K562 (cell line): ENCODE measurements at regions not wholly inside any gene's neighbourhood (a gene's known extent, or its start where the extent isn't known, plus 50 kb on each side); places are given as distances from the start of the nearest gene placed in this dataset.

Experiments used
- ATAC-seq: fragments of 200-7000 bp; cut with Tn5 transposase; 3 replicates; pipeline ENCODE4 v1.9.1; 2020; ENCODE audit warnings: moderate library complexity
- BruUV-seq: library from RNA; stranded (reverse); fragments of 400-500 nt; replicated peaks from 2 replicates; lab custom pipeline; 2021; lab: Mats Ljungman, UMichigan
- CTCF ChIA-PET: fragments of 300-600 bp; formaldehyde crosslinking; extraction: SDS; loops from one replicate; lab custom pipeline; 2021; ENCODE audit warnings: low intra/inter-chr PET ratio; lab: Yijun Ruan, JAX
- POLR2A ChIA-PET: fragments of 300-600, 350-650 bp; sonication (Branson Sonifier 250); formaldehyde crosslinking; extraction: SDS; loops from one replicate; lab custom pipeline; 2021; ENCODE audit warnings: antibody characterized with exemption, inconsistent platforms; lab: Yijun Ruan, JAX
- DNase-seq, 4 experiments: peaks; one replicate each; pipeline versions ENCODE4 v3.0.0 to v3.0.0-alpha.2; 2011 to 2018; ENCODE audit warnings: low spot score in 3 of 4, mixed read lengths in 3 of 4; ENCODE audit errors: extremely low read depth in 1 of 4
- FAIRE-seq: peaks from 2 replicates; lab custom pipeline; 2011; peaks lifted over from hg19 to GRCh38; lab: Jason Lieb, UNC
- H2AFZ ChIP-seq: 2 replicates; pipeline ENCODE4 v1.6.0; 2011; ENCODE audit warnings: low read depth, low read length, control low read depth, inconsistent platforms
- H3K27ac ChIP-seq: fragments of 200-600 bp; 3 replicates; pipeline ENCODE4 v1.8.0; 2011; ENCODE audit warnings: low read depth, mild to moderate bottlenecking, control low read depth, inconsistent platforms, low read length, moderate library complexity, mixed read lengths; ENCODE audit errors: extremely low read depth
- H3K27me3 ChIP-seq, 2 experiments: fragments of 300-600 bp in 1 of 2; 2 replicates in 1 of 2; 3 replicates in 1 of 2; pipeline versions ENCODE4 v1.6.0 to v1.8.0; 2011; ENCODE audit warnings: inconsistent platforms in 2 of 2, low read length in 2 of 2, mild to moderate bottlenecking in 1 of 2, mixed read lengths in 1 of 2, moderate library complexity in 1 of 2; ENCODE audit not compliant: control insufficient read depth in 2 of 2, insufficient read depth in 2 of 2
- H3K36me3 ChIP-seq: fragments of 300-600 bp; 3 replicates; pipeline ENCODE4 v1.8.0; 2011; ENCODE audit warnings: mild to moderate bottlenecking, low read length, inconsistent platforms; ENCODE audit not compliant: control insufficient read depth, insufficient read depth
- H3K4me1 ChIP-seq, 2 experiments: fragments of 200-600 bp in 1 of 2; replicated peaks in 1 of 2; 2 replicates in 1 of 2; 3 replicates in 1 of 2; pipeline versions ENCODE4 v1.5.1 to v1.8.0; 2011; ENCODE audit warnings: inconsistent platforms in 2 of 2, low read length in 2 of 2, mild to moderate bottlenecking in 1 of 2, mixed read lengths in 1 of 2, moderate library complexity in 1 of 2; ENCODE audit not compliant: control insufficient read depth in 2 of 2, insufficient read depth in 2 of 2
- H3K4me2 ChIP-seq: 2 replicates; pipeline ENCODE4 v1.6.1; 2011; ENCODE audit warnings: low read length, control low read depth, inconsistent platforms, mixed read lengths; ENCODE audit not compliant: insufficient read depth
- H3K4me3 ChIP-seq: fragments of 200-600 bp; sonication (generic), shearing (Covaris generic); 2 replicates; pipeline ENCODE4 v1.5.1; 2016; ENCODE audit warnings: control low read depth, inconsistent platforms
- H3K79me2 ChIP-seq: fragments of 200-600 bp; 3 replicates; pipeline ENCODE4 v1.8.0; 2011; ENCODE audit warnings: low read length, inconsistent platforms; ENCODE audit not compliant: control insufficient read depth, insufficient read depth
- H3K9ac ChIP-seq, 2 experiments: 2 replicates each; pipeline versions ENCODE4 v1.6.0 to v1.6.1; 2011; ENCODE audit warnings: low read depth in 2 of 2, low read length in 2 of 2, control low read depth in 1 of 2, inconsistent platforms in 1 of 2, mild to moderate bottlenecking in 1 of 2, mixed read lengths in 1 of 2; ENCODE audit not compliant: insufficient read depth in 1 of 2
- H3K9me1 ChIP-seq: one replicate; pipeline ENCODE4 v1.6.0; 2011; ENCODE audit warnings: inconsistent platforms, mild to moderate bottlenecking, low read length, moderate library complexity; ENCODE audit not compliant: control insufficient read depth, insufficient read depth
- H3K9me3 ChIP-seq: replicated peaks from 2 replicates; pipeline ENCODE4 v1.5.1; 2011; ENCODE audit warnings: low read depth, low read length, inconsistent platforms; ENCODE audit not compliant: control insufficient read depth, insufficient read depth
- H4K20me1 ChIP-seq: replicated peaks from 2 replicates; pipeline ENCODE4 v1.6.1; 2011; ENCODE audit warnings: low read length, inconsistent platforms, mixed read lengths; ENCODE audit not compliant: control insufficient read depth, insufficient read depth
- HMGXB4 ChIP-seq: sonication (generic); formaldehyde crosslinking; IDR thresholded peaks from 2 replicates; pipeline ENCODE4 v1.8.1; 2023; ENCODE audit warnings: mild to moderate bottlenecking, missing genetic modification reagents
- ILK ChIP-seq: fragments of 450-650 bp; IDR thresholded peaks from 2 replicates; pipeline ENCODE4 v1.6.1; 2016; ENCODE audit warnings: missing genetic modification characterization, low read depth, mild to moderate bottlenecking, missing compliant biosample characterization, moderate library complexity, borderline replicate concordance
- JUND ChIP-seq, 2 experiments: IDR thresholded peaks; 2 replicates in 1 of 2; 3 replicates in 1 of 2; pipeline ENCODE4 v1.6.1; 2011; ENCODE audit warnings: borderline replicate concordance in 2 of 2, low read depth in 2 of 2, low read length in 2 of 2, improper control_type of control experiment in 1 of 2, missing biosample characterization in 1 of 2, missing genetic modification characterization in 1 of 2, missing genetic modification reagents in 1 of 2
- MCM5 ChIP-seq: fragments of 450-650 bp; IDR thresholded peaks from 2 replicates; pipeline ENCODE4 v1.6.1; 2016; ENCODE audit warnings: low read depth
- PATZ1 ChIP-seq: fragments of 250-450 bp; sonication (Bioruptor Pico); IDR thresholded peaks from 2 replicates; pipeline ENCODE4 v1.5.0; 2020; ENCODE audit warnings: mild to moderate bottlenecking, borderline replicate concordance
- RNF219 ChIP-seq: fragments of 250-450 bp; sonication (Bioruptor Pico); IDR thresholded peaks from 2 replicates; pipeline ENCODE4 v1.5.0; 2022; ENCODE audit warnings: mild to moderate bottlenecking
- SMARCE1 ChIP-seq: fragments of 450-650 bp; IDR thresholded peaks from 2 replicates; pipeline ENCODE4 v1.7.1; 2016; ENCODE audit warnings: mild to moderate bottlenecking
- TEAD4 ChIP-seq, 2 experiments: sonication (generic) in 1 of 2; formaldehyde crosslinking in 1 of 2; IDR thresholded peaks; 2 replicates each; pipeline versions ENCODE4 v1.6.1 to v1.8.0; 2012 to 2022; ENCODE audit warnings: borderline replicate concordance in 1 of 2, inconsistent platforms in 1 of 2, low read length in 1 of 2, mild to moderate bottlenecking in 1 of 2, missing genetic modification reagents in 1 of 2
- WGBS: fragments of 100-300 bp; shearing (Covaris generic); methylation state at CpG from one replicate; pipeline ENCODE4 v1.1.6; 2016; ENCODE audit warnings: low coverage, mixed read lengths; ENCODE audit not compliant: insufficient coverage; ENCODE audit errors: missing lambda C conversion rate; 5-methylcytosine and 5-hydroxymethylcytosine counted together
- in situ Hi-C: fragments of 300-500 bp; cut with MboI; formaldehyde crosslinking; loops from 4 replicates; pipeline ENCODE4 v1.15.0; 2018; ENCODE audit warnings: inconsistent platforms, mixed read lengths
- intact Hi-C: fragments of 100-400 bp; cut with micrococcal nuclease; formaldehyde crosslinking; loops from 2 replicates; pipeline ENCODE4 v1.14.2; 2022
- TF ChIP-seq, protein P1 (sequence below): fragments of 450-650 bp; IDR thresholded peaks from 2 replicates; pipeline ENCODE4 v1.6.1; 2017; ENCODE audit warnings: antibody characterized with exemption, mild to moderate bottlenecking

- no peaks in the 10 kb centered on the region for H3K4me1 ChIP-seq
- no peak overlapping the region for H3K27ac ChIP-seq
- no TSS peak for BruUV-seq
- ChIA-PET POLR2A (no interaction called here), CTCF (no interaction called here)
- no peak for ATAC-seq
- no peaks in the 10 kb centered on the region for H3K36me3 ChIP-seq
- FAIRE-seq: no peak
- no peaks in the 10 kb centered on the region for H3K79me2 ChIP-seq
- intact Hi-C loops: no loop called here
- in situ Hi-C loops: no loop called here
- H3K9me1 ChIP-seq: no peaks in the 10 kb centered on the region
- H2AFZ ChIP-seq: no peak overlapping the region
- WGBS: 0% methylated on average over 3 of the region's 3 CpGs
- no peaks in the 10 kb centered on the region for H4K20me1 ChIP-seq
- no peak overlapping the region for H3K4me2 ChIP-seq
- no peak overlapping the region for H3K9ac ChIP-seq
- H3K9me3 ChIP-seq: no peaks in the 10 kb centered on the region
- no peak for DNase-seq
- no peak overlapping the region for H3K4me3 ChIP-seq
- no peaks in the 10 kb centered on the region for H3K27me3 ChIP-seq
- TF ChIP-seq MCM5 (no peak), ILK (tag) (no peak), JUND (IDR thresholded peaks at IDR 0.05; ENCODE audit: borderline replicate concordance, low read depth, low read length) (no peak), JUND (tag; IDR thresholded peaks at IDR 0.05; ENCODE audit: borderline replicate concordance, low read depth, low read length) (no peak), TEAD4 (IDR thresholded peaks at IDR 0.05; ENCODE audit: low read length) (no peak), TEAD4 (CRISPR knock-in tag; IDR thresholded peaks at IDR 0.05; ENCODE audit: borderline replicate concordance) (no peak), SMARCE1 (no peak), RNF219 (no peak), HMGXB4 (CRISPR knock-in tag) (no peak), PATZ1 (CRISPR knock-in tag) (no peak)
- TF ChIP-seq, protein P1, sequence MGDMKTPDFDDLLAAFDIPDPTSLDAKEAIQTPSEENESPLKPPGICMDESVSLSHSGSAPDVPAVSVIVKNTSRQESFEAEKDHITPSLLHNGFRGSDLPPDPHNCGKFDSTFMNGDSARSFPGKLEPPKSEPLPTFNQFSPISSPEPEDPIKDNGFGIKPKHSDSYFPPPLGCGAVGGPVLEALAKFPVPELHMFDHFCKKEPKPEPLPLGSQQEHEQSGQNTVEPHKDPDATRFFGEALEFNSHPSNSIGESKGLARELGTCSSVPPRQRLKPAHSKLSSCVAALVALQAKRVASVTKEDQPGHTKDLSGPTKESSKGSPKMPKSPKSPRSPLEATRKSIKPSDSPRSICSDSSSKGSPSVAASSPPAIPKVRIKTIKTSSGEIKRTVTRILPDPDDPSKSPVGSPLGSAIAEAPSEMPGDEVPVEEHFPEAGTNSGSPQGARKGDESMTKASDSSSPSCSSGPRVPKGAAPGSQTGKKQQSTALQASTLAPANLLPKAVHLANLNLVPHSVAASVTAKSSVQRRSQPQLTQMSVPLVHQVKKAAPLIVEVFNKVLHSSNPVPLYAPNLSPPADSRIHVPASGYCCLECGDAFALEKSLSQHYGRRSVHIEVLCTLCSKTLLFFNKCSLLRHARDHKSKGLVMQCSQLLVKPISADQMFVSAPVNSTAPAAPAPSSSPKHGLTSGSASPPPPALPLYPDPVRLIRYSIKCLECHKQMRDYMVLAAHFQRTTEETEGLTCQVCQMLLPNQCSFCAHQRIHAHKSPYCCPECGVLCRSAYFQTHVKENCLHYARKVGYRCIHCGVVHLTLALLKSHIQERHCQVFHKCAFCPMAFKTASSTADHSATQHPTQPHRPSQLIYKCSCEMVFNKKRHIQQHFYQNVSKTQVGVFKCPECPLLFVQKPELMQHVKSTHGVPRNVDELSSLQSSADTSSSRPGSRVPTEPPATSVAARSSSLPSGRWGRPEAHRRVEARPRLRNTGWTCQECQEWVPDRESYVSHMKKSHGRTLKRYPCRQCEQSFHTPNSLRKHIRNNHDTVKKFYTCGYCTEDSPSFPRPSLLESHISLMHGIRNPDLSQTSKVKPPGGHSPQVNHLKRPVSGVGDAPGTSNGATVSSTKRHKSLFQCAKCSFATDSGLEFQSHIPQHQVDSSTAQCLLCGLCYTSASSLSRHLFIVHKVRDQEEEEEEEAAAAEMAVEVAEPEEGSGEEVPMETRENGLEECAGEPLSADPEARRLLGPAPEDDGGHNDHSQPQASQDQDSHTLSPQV: no peak
Measured at GRCh38 chrX:149124526-149125108, 380.5 kb downstream of the IDS start.
